Hepatocyte (in vitro differentiated cells): ENCODE measurements at regions not wholly inside any gene's neighbourhood (a gene's known extent, or its start where the extent isn't known, plus 50 kb on each side); places are given as distances from the start of the nearest gene placed in this dataset.

Experiments used
- DNase-seq: peaks from one replicate; pipeline ENCODE4 v3.0.0-alpha.2; 2016; ENCODE audit warnings: low spot score
- H2AFZ ChIP-seq: fragments of 200-600 bp; sonication (generic); 2 replicates; pipeline ENCODE4 v1.6.0; 2016; ENCODE audit warnings: antibody characterized with exemption, mild to moderate bottlenecking
- H3K27ac ChIP-seq: fragments of 200-600 bp; sonication (generic); 2 replicates; pipeline ENCODE4 v1.5.1; 2016; ENCODE audit warnings: mild to moderate bottlenecking
- H3K27me3 ChIP-seq: fragments of 200-600 bp; sonication (generic); 2 replicates; pipeline ENCODE4 v1.6.1; 2016
- H3K36me3 ChIP-seq: fragments of 200-600 bp; sonication (generic); replicated peaks from 2 replicates; pipeline ENCODE4 v1.5.1; 2016; ENCODE audit warnings: low read depth; ENCODE audit not compliant: insufficient read depth
- H3K4me1 ChIP-seq: fragments of 200-600 bp; sonication (generic); 2 replicates; pipeline ENCODE4 v1.5.1; 2016; ENCODE audit warnings: mild to moderate bottlenecking, moderate library complexity; ENCODE audit not compliant: insufficient read depth
- H3K4me2 ChIP-seq: fragments of 200-600 bp; sonication (generic); 2 replicates; pipeline ENCODE4 v1.6.0; 2016
- H3K4me3 ChIP-seq: fragments of 200-600 bp; sonication (generic); 2 replicates; pipeline ENCODE4 v1.5.1; 2016; ENCODE audit warnings: mild to moderate bottlenecking
- H3K79me2 ChIP-seq: fragments of 200-600 bp; sonication (generic); 2 replicates; pipeline ENCODE4 v1.6.0; 2017; ENCODE audit warnings: mild to moderate bottlenecking
- H3K9me2 ChIP-seq: fragments of 200-600 bp; sonication (generic); replicated peaks from 2 replicates; pipeline ENCODE4 v1.6.0; 2017; ENCODE audit warnings: mild to moderate bottlenecking; ENCODE audit not compliant: insufficient read depth
- H3K9me3 ChIP-seq: fragments of 200-600 bp; sonication (generic); 2 replicates; pipeline ENCODE4 v1.5.1; 2016; ENCODE audit warnings: low read depth, mild to moderate bottlenecking
- H4K20me1 ChIP-seq: fragments of 200-600 bp; sonication (generic); 2 replicates; pipeline ENCODE4 v1.6.0; 2016; ENCODE audit warnings: mild to moderate bottlenecking; ENCODE audit not compliant: insufficient read depth, poor library complexity, severe bottlenecking
- CTCF ChIP-seq: fragments of 200-600 bp; sonication (generic); IDR thresholded peaks from 2 replicates; pipeline ENCODE4 v1.5.1; 2016; ENCODE audit warnings: antibody characterized with exemption, mild to moderate bottlenecking; ENCODE audit not compliant: poor library complexity
- EZH2 ChIP-seq: fragments of 200-600 bp; sonication (generic); IDR thresholded peaks from 2 replicates; pipeline ENCODE4 v1.6.1; 2016; ENCODE audit warnings: antibody characterized with exemption, mild to moderate bottlenecking, borderline replicate concordance
- EZH2phosphoT487 ChIP-seq: fragments of 200-600 bp; sonication (generic); IDR thresholded peaks from one replicate; pipeline ENCODE4 v1.6.1; 2018; ENCODE audit warnings: antibody characterized with exemption, mild to moderate bottlenecking, low read depth, moderate library complexity; ENCODE audit not compliant: unreplicated experiment, severe bottlenecking
- WGBS: methylation state at CpG from one replicate; pipeline ENCODE4 v1.1.6; 2016; ENCODE audit warnings: low lambda C conversion rate; ENCODE audit errors: missing lambda C conversion rate; 5-methylcytosine and 5-hydroxymethylcytosine counted together

DNA sequence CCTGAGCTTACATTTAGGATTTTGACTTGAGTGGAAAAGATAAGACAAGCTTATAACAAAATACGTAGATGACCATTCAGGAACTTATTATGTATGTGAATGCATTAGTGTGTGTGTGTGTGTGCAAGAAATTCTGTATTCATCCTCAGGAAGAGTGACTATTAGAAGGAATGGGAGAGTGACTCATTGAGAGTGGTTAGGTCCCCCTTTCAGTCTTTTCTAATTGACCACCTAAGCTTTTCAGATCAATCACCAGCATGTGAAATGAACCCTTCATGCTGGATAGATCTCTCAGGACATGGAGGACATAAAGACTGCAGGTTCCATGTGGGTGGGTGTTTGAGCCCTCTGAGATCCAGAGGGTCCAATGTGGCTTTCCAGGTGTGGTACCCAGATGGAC lies 153.5 kb downstream of the MBL2 start:
- DNase-seq = no peak
- 100% methylated on average over 1 of the region's 1 CpG for WGBS

DNA sequence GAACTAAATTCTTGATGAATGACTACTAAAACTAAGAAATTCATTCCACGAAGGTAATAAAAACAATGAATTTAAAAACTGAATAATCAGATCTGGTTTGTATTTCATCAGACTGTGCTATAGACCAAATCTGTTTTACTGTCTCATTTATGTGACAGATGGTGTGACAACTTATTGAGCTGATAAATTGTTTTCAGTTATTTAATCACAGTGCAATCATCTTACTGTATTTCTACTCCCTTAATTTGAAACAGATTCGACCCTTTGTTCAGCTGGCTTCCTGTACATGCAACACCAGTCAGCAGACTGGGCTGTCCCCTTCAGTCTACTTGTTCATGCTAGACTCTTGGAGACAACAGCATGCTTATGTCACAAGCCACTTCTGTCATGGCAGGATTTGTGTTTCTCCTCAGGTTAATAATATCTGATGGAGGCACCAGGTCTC lies 150.9 kb downstream of the MBL2 start:
- no peak for DNase-seq
- Histone ChIP-seq H2AFZ (no peak overlapping the region), H3K9me2 (no peaks in the 10 kb centered on the region), H3K79me2 (no peaks in the 10 kb centered on the region), H3K27me3 (no peaks in the 10 kb centered on the region), H4K20me1 (no peaks in the 10 kb centered on the region), H3K9me3 (no peaks in the 10 kb centered on the region), H3K36me3 (no peaks in the 10 kb centered on the region), H3K27ac (no peak overlapping the region), H3K4me1 (no peaks in the 10 kb centered on the region), H3K4me2 (no peak overlapping the region), H3K4me3 (no peak overlapping the region)
- TF ChIP-seq CTCF (no peak), EZH2phosphoT487 (no peak), EZH2 (no peak)
- 60% methylated on average over 2 of the region's 2 CpGs for WGBS

More for the DNA sequence above, 153.5 kb downstream of the MBL2 start:
- Histone ChIP-seq H3K9me3 (no peaks in the 10 kb centered on the region), H3K27me3 (no peaks in the 10 kb centered on the region), H3K4me1 (no peaks in the 10 kb centered on the region), H3K79me2 (no peaks in the 10 kb centered on the region), H3K27ac (no peak overlapping the region), H2AFZ (no peak overlapping the region), H3K36me3 (no peaks in the 10 kb centered on the region), H3K9me2 (no peaks in the 10 kb centered on the region), H3K4me2 (no peak overlapping the region), H3K4me3 (no peak overlapping the region), H4K20me1 (no peaks in the 10 kb centered on the region)
- TF ChIP-seq CTCF (no peak), EZH2 (no peak), EZH2phosphoT487 (no peak)

- Histone ChIP-seq H3K9me2 (no peaks in the 10 kb centered on the region), H3K9me3 (no peaks in the 10 kb centered on the region), H3K27me3 (no peaks in the 10 kb centered on the region), H3K79me2 (no peaks in the 10 kb centered on the region), H3K4me3 (no peak overlapping the region), H3K27ac (no peak overlapping the region), H3K4me1 (no peaks in the 10 kb centered on the region), H3K4me2 (no peak overlapping the region), H4K20me1 (no peaks in the 10 kb centered on the region), H2AFZ (no peak overlapping the region), H3K36me3 (no peaks in the 10 kb centered on the region)
- 100% methylated on average over 2 of the region's 2 CpGs for WGBS
- no peak for TF ChIP-seq CTCF
- no peak for TF ChIP-seq EZH2
- TF ChIP-seq EZH2phosphoT487 = no peak
- DNase-seq = no peak
These were observed 148.8 kb downstream of the MBL2 start for GRCh38 chr10:52623761-52624160.

- no peak overlapping the region for H3K4me2 ChIP-seq
- no peaks in the 10 kb centered on the region for H3K4me1 ChIP-seq
- TF ChIP-seq EZH2 (no peak), EZH2phosphoT487 (no peak), CTCF (no peak)
- H3K9me3 ChIP-seq = no peaks in the 10 kb centered on the region
- no peaks in the 10 kb centered on the region for H3K27me3 ChIP-seq
- H4K20me1 ChIP-seq = no peaks in the 10 kb centered on the region
- no peaks in the 10 kb centered on the region for H3K9me2 ChIP-seq
- H3K4me3 ChIP-seq = no peak overlapping the region
- DNase-seq = no peak
- no peaks in the 10 kb centered on the region for H3K79me2 ChIP-seq
- H2AFZ ChIP-seq = no peak overlapping the region
- H3K36me3 ChIP-seq = no peaks in the 10 kb centered on the region
- H3K27ac ChIP-seq = no peak overlapping the region
These were observed 145.3 kb downstream of the MBL2 start for GRCh38 chr10:52627279-52627678.
